HepG2 (cell line): ENCODE measurements at regions not wholly inside any gene's neighbourhood (a gene's known extent, or its start where the extent isn't known, plus 50 kb on each side); places are given as distances from the start of the nearest gene placed in this dataset.

ENCODE experiments used
- ATAC-seq: fragments of 200-7000 bp; cut with Tn5 transposase; 3 replicates; pipeline ENCODE4 v1.9.1; 2020; ENCODE audit warnings: mild to moderate bottlenecking, moderate library complexity
- BruUV-seq: library from RNA; stranded (reverse); fragments of 400-500 nt; replicated peaks from 2 replicates; lab custom pipeline; 2021; lab: Mats Ljungman, UMichigan
- CTCF ChIA-PET: fragments of 300-600 bp; formaldehyde crosslinking; extraction: SDS; loops from one replicate; lab custom pipeline; 2021; ENCODE audit warnings: low total read pairs, inconsistent platforms, low intra/inter-chr PET ratio; lab: Yijun Ruan, JAX
- POLR2A ChIA-PET: fragments of 350-600 bp; sonication (Branson Sonifier 250); formaldehyde crosslinking; loops from one replicate; lab custom pipeline; 2020; ENCODE audit warnings: antibody characterized with exemption, inconsistent platforms; lab: Yijun Ruan, JAX
- DNase-seq: peaks from one replicate; pipeline ENCODE4 v3.0.0-alpha.2; 2015; ENCODE audit warnings: low spot score
- FAIRE-seq: peaks from 3 replicates; lab custom pipeline; 2011; peaks lifted over from hg19 to GRCh38; lab: Jason Lieb, UNC
- H2AFZ ChIP-seq: one replicate; pipeline ENCODE4 v1.6.1; 2011; ENCODE audit warnings: low read length, inconsistent platforms
- H3K27ac ChIP-seq: fragments of 300-600 bp; 3 replicates; pipeline ENCODE4 v1.8.0; 2011; ENCODE audit warnings: mixed run types, mild to moderate bottlenecking, mixed read lengths, low read length, inconsistent platforms; ENCODE audit not compliant: insufficient read depth; ENCODE audit errors: extremely low read length
- H3K27me3 ChIP-seq, 2 experiments: fragments of 200-600 bp in 1 of 2; 2 replicates in 1 of 2; 3 replicates in 1 of 2; pipeline versions ENCODE4 v1.6.0 to v1.8.0; 2011; ENCODE audit warnings: low read length in 2 of 2, mild to moderate bottlenecking in 2 of 2, moderate library complexity in 2 of 2, inconsistent platforms in 1 of 2; ENCODE audit not compliant: insufficient read depth in 2 of 2, control insufficient read depth in 1 of 2
- H3K36me3 ChIP-seq, 2 experiments: fragments of 200-600 bp in 1 of 2; replicated peaks in 1 of 2; 2 replicates in 1 of 2; 3 replicates in 1 of 2; pipeline versions ENCODE4 v1.5.1 to v1.8.0; 2011; ENCODE audit warnings: low read length in 2 of 2, inconsistent platforms in 1 of 2; ENCODE audit not compliant: insufficient read depth in 2 of 2, control insufficient read depth in 1 of 2
- H3K4me1 ChIP-seq: 2 replicates; pipeline ENCODE4 v1.5.1; 2012; ENCODE audit warnings: low read length, inconsistent platforms; ENCODE audit not compliant: insufficient read depth
- H3K4me2 ChIP-seq: 2 replicates; pipeline ENCODE4 v1.6.0; 2011; ENCODE audit warnings: low read depth, low read length, inconsistent platforms
- H3K4me3 ChIP-seq, 3 experiments: fragments of 200-600 bp in 1 of 3; sonication (generic), shearing (Covaris generic) in 1 of 3; replicated peaks in 1 of 3; 2 replicates each; pipeline ENCODE4 v1.5.1; 2011 to 2016; ENCODE audit warnings: low read length in 3 of 3, inconsistent platforms in 2 of 3, low read depth in 2 of 3, mild to moderate bottlenecking in 2 of 3, control low read depth in 1 of 3, mixed read lengths in 1 of 3; ENCODE audit not compliant: insufficient read depth in 1 of 3
- H3K79me2 ChIP-seq: one replicate; pipeline ENCODE4 v1.6.1; 2011; ENCODE audit warnings: low read length, inconsistent platforms; ENCODE audit not compliant: insufficient read depth
- H3K9ac ChIP-seq: 2 replicates; pipeline ENCODE4 v1.6.0; 2011; ENCODE audit warnings: mild to moderate bottlenecking, low read depth, low read length, inconsistent platforms; ENCODE audit not compliant: insufficient read depth
- H3K9me3 ChIP-seq: 2 replicates; pipeline ENCODE4 v1.5.1; 2012; ENCODE audit warnings: mild to moderate bottlenecking, low read length
- H4K20me1 ChIP-seq: 2 replicates; pipeline ENCODE4 v1.6.0; 2011; ENCODE audit warnings: inconsistent platforms, mild to moderate bottlenecking, low read length, moderate library complexity; ENCODE audit not compliant: insufficient read depth
- E2F1 ChIP-seq: sonication (generic); formaldehyde crosslinking; IDR thresholded peaks from 2 replicates; pipeline ENCODE4 v1.5.0; 2020; ENCODE audit warnings: missing genetic modification reagents
- MTF2 ChIP-seq: sonication (generic); formaldehyde crosslinking; IDR thresholded peaks from 2 replicates; pipeline ENCODE4 v1.5.0; 2020; ENCODE audit warnings: missing genetic modification reagents, borderline replicate concordance
- PITX1 ChIP-seq: sonication (generic); formaldehyde crosslinking; IDR thresholded peaks from 2 replicates; pipeline ENCODE4 v1.5.1; 2020; ENCODE audit warnings: mild to moderate bottlenecking, missing genetic modification reagents
- ZBTB39 ChIP-seq: sonication (generic); formaldehyde crosslinking; IDR thresholded peaks from 2 replicates; pipeline ENCODE4 v1.5.0; 2020; ENCODE audit warnings: missing genetic modification reagents
- ZNF350 ChIP-seq: sonication (generic); formaldehyde crosslinking; IDR thresholded peaks from 2 replicates; pipeline ENCODE4 v1.4.0; 2020; ENCODE audit warnings: mild to moderate bottlenecking, low read depth, missing genetic modification reagents, borderline replicate concordance
- ZNF550 ChIP-seq: sonication (generic); formaldehyde crosslinking; IDR thresholded peaks from 2 replicates; pipeline ENCODE4 v1.4.0; 2020; ENCODE audit warnings: mild to moderate bottlenecking, missing genetic modification reagents, borderline replicate concordance
- ZNF589 ChIP-seq: sonication (generic); formaldehyde crosslinking; conservative IDR thresholded peaks from 2 replicates; pipeline ENCODE4 v1.8.0; 2022; ENCODE audit warnings: mild to moderate bottlenecking, moderate library complexity, missing genetic modification reagents
- ZSCAN30 ChIP-seq: sonication (generic); formaldehyde crosslinking; IDR thresholded peaks from 2 replicates; pipeline ENCODE4 v1.5.0; 2020; ENCODE audit warnings: mild to moderate bottlenecking, missing genetic modification reagents
- WGBS: methylation state at CpG from one replicate; pipeline ENCODE4 v1.1.6; 2017; ENCODE audit warnings: low lambda C conversion rate; 5-methylcytosine and 5-hydroxymethylcytosine counted together
- in situ Hi-C: cut with HindIII; loops from 2 replicates; pipeline ENCODE4 v1.10.0; 2017; ENCODE audit warnings: low pct_unique_long_range_greater_than_20kb; ENCODE audit not compliant: extremely low pct_ligation_motif_present
- intact Hi-C: fragments of 100-400 bp; cut with micrococcal nuclease; formaldehyde crosslinking; loops from one replicate; pipeline ENCODE4 v1.10.0; 2022; ENCODE audit not compliant: unreplicated experiment
- TF ChIP-seq, protein P1 (sequence below): sonication (generic); formaldehyde crosslinking; IDR thresholded peaks from 2 replicates; pipeline ENCODE4 v1.5.0; 2020; ENCODE audit warnings: missing genetic modification reagents

- TF ChIP-seq PITX1 (no peak), ZNF589 (CRISPR knock-in tag) (no peak), MTF2 (CRISPR knock-in tag) (no peak), ZSCAN30 (no peak), ZNF550 (CRISPR knock-in tag) (no peak)
- TF ChIP-seq, protein P1, sequence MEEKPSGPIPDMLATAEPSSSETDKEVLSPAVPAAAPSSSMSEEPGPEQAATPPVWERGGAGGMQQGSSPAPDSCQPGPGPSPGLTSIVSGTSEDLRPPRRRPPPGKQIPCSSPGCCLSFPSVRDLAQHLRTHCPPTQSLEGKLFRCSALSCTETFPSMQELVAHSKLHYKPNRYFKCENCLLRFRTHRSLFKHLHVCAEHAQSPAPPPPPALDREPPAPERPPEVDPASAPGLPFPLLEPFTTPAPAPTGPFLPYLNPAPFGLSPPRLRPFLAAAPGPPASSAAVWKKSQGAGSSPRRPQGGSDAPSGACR (CRISPR knock-in tag): no peak
These were observed 384.6 kb upstream of the ADARB2 start (continued) for GRCh38 chr10:2121929-2122328.

GRCh38 chr10:2121315-2121714 lies 384.0 kb upstream of the ADARB2 start:
- Histone ChIP-seq H3K27me3 (no peaks in the 10 kb centered on the region), H3K36me3 (no peaks in the 10 kb centered on the region), H3K4me2 (no peak overlapping the region), H2AFZ (no peak overlapping the region), H3K4me1 (no peaks in the 10 kb centered on the region), H3K79me2 (no peaks in the 10 kb centered on the region), H3K4me3 (no peak overlapping the region), H3K9me3 (peaks cover 13% of the 10 kb centered on the region), H4K20me1 (no peaks in the 10 kb centered on the region), H3K27ac (no peak overlapping the region), H3K9ac (no peak overlapping the region)
- FAIRE-seq: no peak
- no peak for ATAC-seq
- no TSS peak for BruUV-seq
- POLR2A ChIA-PET: no interaction called here
- no peak for DNase-seq
- in situ Hi-C loops (no loop called here), intact Hi-C loops (no loop called here)
- CTCF ChIA-PET: no interaction called here
- 27% methylated on average over 1 of the region's 1 CpG for WGBS
- no peak for TF ChIP-seq ZNF350 (CRISPR knock-in tag)
- TF ChIP-seq ZBTB39 (CRISPR knock-in tag): no peak
- TF ChIP-seq E2F1 (CRISPR knock-in tag): no peak
